ENCODE measurements at regions not wholly inside any gene's neighbourhood (a gene's known extent, or its start where the extent isn't known, plus 50 kb on each side); places are given as distances from the start of the nearest gene placed in this dataset.
"Not testable (repeated sequence)": the region's sequence is repeated elsewhere in the genome, so short reads cannot be mapped to it uniquely, and the experiment has no call there.

DNA sequence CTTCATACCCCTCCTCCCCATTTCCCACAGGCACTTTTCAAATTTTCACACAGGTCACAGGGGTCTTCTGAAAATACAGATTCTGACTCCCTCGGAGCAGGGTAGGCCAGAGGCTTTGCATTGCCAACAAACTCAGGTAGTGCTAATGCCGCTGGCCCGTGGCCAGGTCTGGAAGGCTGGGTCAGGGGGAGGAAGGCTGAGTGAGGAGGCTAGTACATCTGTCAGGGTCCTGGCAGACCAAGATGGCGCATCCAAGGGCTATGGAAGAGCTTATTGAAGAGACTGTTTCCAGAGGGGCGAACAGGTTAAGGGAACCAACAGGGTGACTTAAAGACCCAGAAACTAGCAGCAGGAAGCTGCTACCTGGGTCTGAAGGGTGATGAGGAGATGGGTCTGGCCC is 336.7 kb upstream of the ID2 start:
- DNase-seq (ENCODE audit: low read depth) = no peak

DNA sequence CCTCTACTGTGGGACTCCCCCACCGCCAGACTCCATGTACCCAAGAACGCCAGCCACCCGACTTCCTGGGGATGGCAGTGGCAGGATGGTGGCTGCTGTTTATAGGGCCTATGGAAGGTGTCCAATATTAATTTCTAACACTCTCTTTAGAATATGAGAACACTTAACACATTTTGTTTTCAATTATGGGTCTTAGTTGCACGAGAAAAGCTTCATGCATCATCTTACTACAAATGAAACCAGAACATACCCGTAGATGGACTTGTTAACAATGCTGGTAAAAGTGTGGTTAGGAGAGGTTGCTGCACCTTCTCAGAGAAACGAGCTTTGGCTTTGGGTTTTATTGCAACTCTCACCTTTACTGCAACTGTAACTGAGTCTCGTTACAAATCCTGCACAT is 335.6 kb upstream of the ID2 start:
- DNase-seq (ENCODE audit: low read depth) = no peak

- no peak for DNase-seq (ENCODE audit: low read depth)
These were observed 335.0 kb upstream of the ID2 start for GRCh38 chr2:8346706-8347430.

DNA sequence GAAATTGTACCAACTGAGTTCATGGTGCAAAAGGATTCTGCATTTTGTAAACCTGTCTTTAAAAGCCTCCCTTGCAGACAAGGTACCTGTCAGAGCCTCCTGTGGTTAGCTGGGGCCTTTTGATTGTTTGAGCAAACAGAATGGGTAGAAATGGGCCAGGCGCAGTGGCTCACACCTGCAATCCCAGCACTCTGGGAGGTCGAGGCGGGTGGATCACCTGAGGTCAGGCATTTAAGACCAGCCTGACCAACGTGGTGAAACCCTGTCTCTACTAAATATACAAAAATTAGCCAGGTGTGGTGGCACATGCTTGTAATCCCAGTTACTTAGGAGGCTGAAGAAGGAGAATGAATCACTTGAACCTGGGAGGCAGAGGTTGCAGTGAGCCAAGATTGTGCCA is 332.9 kb upstream of the ID2 start:
- not testable (repeated sequence) for DNase-seq (ENCODE audit: low read depth)

- DNase-seq (ENCODE audit: low read depth) = peak; percentile 8
These were observed 329.6 kb upstream of the ID2 start for GRCh38 chr2:8352296-8352695.

DNA sequence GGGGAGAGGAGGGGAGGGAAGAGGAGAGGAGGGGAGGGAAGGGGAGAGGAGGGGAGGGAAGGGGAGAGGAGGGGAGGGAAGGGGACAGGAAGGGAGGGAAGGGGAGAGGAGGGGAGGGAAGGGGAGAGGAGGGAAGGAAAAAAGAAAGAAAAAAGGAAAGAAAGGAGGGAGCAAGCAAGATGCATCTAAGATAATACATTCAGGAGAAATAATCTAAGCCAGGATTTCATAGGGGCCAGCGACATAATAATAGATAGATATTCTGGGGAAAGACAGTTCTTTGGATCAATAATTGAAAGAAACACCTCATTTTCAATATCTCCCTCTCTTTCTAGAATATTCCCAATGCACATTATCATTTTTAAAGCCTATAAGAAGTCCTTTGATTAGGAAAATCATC is 328.9 kb upstream of the ID2 start:
- DNase-seq (ENCODE audit: low read depth) = no peak

GRCh38 chr2:8355102-8355859 is 326.6 kb upstream of the ID2 start:
- DNase-seq (ENCODE audit: low read depth) = no peak

DNA sequence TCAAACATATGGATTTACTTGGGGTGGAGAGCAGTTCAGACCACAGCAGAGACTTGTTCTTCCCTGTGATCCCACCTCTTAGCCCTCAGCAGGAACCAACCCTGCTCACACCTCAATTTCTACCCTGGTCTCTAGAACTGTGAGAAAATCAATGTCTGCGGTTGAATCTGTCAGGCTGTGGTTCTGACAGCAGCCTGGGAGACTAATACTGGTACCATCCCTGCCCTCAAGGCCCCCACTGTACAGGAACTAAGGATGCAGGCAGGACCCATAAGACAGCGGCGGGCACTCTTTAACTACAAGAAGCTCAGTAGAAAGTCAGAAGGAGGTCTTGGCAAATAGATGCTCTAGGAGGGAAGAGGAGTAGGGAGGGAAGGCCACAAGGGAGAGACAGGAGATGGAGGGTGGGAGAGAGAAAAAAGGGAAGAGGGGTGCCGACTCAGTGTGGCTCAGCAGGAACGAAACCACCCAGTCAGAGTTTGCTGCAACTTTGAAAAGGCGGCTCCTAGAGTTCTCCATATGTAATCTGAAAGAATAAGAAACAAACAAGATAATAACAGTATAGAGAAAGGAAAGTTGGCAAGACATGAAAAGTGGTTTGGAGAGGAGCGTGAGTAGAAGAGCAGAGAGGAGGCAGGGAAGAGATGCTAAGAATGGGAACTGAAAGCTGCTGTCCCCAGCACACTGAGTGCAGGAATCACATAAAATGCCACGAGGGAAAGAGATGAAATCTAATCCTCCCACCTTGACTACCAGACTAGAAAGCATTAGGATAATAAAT is 323.9 kb upstream of the ID2 start:
- no peak for DNase-seq (ENCODE audit: low read depth)

GRCh38 chr2:8361930-8362329 is 319.9 kb upstream of the ID2 start:
- DNase-seq (ENCODE audit: low read depth) = no peak

DNA sequence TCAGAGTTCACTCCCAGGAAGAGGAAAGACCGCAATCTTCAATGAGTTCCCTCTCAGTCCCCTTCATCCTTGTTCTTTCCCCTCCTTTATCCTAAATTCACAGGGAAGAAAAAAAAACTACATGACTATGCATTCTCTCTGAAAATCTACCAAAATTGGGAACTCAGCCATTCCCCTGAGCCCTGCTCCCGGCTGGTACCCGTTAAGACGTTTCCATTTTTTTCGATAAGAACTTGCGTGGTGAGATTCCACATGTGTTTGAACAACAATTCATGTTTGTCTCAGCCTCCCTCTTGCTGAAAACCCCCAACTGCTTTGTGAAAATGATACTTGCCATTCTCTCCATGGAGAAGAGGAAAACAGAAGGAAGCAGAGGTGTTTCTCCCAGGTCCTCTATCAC is 318.7 kb upstream of the ID2 start:
- no peak for DNase-seq (ENCODE audit: low read depth)

DNA sequence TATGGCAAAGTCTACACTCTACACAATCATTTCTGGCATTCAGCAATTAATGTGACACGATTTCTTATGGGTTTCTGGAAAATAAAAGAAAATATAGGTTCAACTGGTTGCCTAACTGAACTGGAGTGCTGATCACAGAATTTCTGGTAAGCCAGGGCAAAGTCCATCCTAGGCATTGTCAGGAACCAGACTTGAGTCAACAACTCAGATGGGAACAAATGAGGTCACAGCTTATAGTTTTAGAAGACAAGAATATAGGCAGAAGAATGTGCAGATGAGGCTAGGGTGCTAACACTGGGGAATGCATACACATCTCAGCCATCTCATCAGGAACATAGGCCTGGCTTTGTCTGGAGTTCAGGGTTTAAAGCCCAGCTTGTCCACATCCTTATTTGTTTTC is 317.2 kb upstream of the ID2 start:
- no peak for DNase-seq (ENCODE audit: low read depth)

- DNase-seq (ENCODE audit: low read depth) = no peak
These were observed 316.4 kb upstream of the ID2 start for GRCh38 chr2:8365331-8365910.

GRCh38 chr2:8367833-8368232 is 314.0 kb upstream of the ID2 start:
- no peak for DNase-seq (ENCODE audit: low read depth)

- DNase-seq (ENCODE audit: low read depth) = no peak
These were observed 313.4 kb upstream of the ID2 start for GRCh38 chr2:8368463-8368862.

DNA sequence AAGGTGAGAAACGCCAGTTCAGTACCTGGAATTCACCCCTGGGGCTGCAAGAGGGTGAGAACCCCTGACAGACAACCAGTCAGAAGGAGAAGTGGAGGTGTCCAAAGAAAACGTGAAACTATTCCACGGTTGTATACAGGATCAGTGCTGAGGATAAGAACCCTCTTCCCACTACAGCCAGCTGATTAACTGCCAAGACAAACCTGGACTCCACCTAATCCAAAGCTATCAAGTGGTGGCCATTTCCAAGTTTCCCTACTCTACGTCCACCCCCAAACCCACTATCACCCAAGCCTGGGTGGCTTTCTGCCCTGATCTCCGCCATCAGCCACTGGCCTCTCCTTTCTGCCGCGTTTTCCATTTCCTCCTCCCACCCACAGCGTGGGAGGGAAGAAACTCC is 312.3 kb upstream of the ID2 start:
- no peak for DNase-seq (ENCODE audit: low read depth)

DNA sequence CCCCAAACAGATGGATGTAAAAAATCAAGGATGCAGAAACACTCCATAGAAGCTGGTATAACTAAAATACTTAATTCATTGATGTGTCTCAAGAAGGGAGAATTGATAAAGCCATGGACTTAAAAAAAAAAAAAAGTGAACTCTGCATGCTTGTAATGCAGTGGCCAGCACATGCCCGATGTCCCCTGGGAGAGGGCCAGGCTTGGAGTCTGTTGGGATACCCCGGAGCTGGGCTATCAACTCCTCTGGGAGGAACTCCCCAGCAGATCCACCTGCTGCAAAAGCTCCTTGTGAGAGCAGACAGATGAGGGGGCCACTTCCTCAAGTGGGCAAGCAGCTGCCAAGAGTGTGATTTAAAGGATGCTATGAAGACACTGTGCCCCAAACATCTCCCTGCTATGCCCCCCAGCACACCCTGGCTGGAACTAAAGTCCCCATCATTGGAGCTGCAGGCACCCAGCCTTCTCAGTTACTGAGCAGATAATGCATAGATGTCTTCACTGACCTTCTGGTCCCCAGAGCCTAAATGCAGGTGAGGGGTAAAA is 311.5 kb upstream of the ID2 start:
- DNase-seq (ENCODE audit: low read depth) = no peak

DNA sequence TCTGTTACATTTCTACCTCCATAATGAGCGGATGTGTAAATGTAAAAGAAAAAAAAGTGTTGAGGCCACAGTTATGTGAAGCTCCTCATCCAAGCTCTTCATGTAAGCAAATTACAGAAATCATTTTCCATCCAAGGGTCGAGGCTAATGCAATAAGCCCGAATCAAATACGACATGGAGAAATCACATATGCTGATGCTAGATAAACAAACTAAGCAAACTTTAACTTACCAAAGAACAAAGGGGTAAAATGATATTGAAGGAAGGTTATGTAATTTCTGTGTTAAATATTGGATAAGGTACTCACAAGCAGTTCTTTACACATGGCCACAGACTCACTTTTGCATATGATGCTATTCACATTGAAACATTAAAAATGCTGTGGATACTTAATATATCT is 310.2 kb upstream of the ID2 start:
- no peak for DNase-seq (ENCODE audit: low read depth)

DNA sequence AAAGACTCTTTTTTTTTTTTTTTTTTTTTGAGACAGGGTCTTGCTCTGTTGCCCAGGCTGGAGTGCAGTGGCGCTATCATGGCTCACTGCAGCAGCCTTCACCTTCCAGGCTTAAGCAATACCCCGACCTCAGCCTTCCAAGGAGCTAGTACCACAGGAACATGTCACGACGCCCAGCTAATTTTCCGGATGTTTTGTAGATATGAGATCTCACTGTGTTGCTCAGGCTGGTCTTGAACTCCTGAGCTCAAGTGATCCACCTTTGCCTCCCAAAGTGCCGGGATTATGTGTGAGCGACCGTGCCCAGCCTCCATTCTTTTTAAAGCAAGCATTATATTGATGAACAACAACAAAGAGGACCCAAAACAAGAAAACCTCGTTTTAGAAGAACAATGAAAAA is 307.1 kb upstream of the ID2 start:
- DNase-seq (ENCODE audit: low read depth) = no peak

- DNase-seq (ENCODE audit: low read depth) = no peak
These were observed 305.0 kb upstream of the ID2 start for GRCh38 chr2:8376603-8377410.

- no peak for DNase-seq (ENCODE audit: low read depth)
These were observed 303.6 kb upstream of the ID2 start for GRCh38 chr2:8378016-8378810.

All from HT1080 (cell line).